GF-D8 (cell line): ENCODE measurements at regions not wholly inside any gene's neighbourhood (a gene's known extent, or its start where the extent isn't known, plus 50 kb on each side); places are given as distances from the start of the nearest gene placed in this dataset.
"Not testable (repeated sequence)": the region's sequence is repeated elsewhere in the genome, so short reads cannot be mapped to it uniquely, and the experiment has no call there.

Experiments used
- DNase-seq: peaks from one replicate; lab custom pipeline; 2025; lab: John Stamatoyannopoulos, UW

- no peak for DNase-seq
These were observed 106.4 kb downstream of the BRD1 start for GRCh38 chr22:49721211-49721763.

- no peak for DNase-seq
These were observed 107.3 kb downstream of the BRD1 start for GRCh38 chr22:49720279-49720959.

- DNase-seq = no peak
These were observed 108.6 kb downstream of the BRD1 start for GRCh38 chr22:49719046-49719445.

GRCh38 chr22:49718396-49718795 is 109.3 kb downstream of the BRD1 start:
- DNase-seq = no peak

GRCh38 chr22:49717322-49717919 is 110.3 kb downstream of the BRD1 start:
- DNase-seq = no peak

GRCh38 chr22:49716441-49716840 is 111.2 kb downstream of the BRD1 start:
- no peak for DNase-seq

GRCh38 chr22:49715450-49715849 is 112.2 kb downstream of the BRD1 start:
- no peak for DNase-seq

GRCh38 chr22:49713003-49713402 is 114.7 kb downstream of the BRD1 start:
- no peak for DNase-seq

- DNase-seq = no peak
These were observed 115.4 kb downstream of the BRD1 start for GRCh38 chr22:49712195-49712791.

- DNase-seq = no peak
These were observed 116.9 kb downstream of the BRD1 start for GRCh38 chr22:49710746-49711145.

- DNase-seq = no peak
These were observed 118.2 kb downstream of the BRD1 start for GRCh38 chr22:49709464-49709863.

GRCh38 chr22:49705972-49706352 is 121.7 kb downstream of the BRD1 start:
- DNase-seq = no peak

GRCh38 chr22:49705216-49705971 is 122.3 kb downstream of the BRD1 start:
- no peak for DNase-seq

- no peak for DNase-seq
These were observed 123.1 kb downstream of the BRD1 start for GRCh38 chr22:49704345-49705215.

- DNase-seq = no peak
These were observed 123.7 kb downstream of the BRD1 start for GRCh38 chr22:49703990-49704344.

- no peak for DNase-seq
These were observed 124.2 kb downstream of the BRD1 start for GRCh38 chr22:49703505-49703904.

- DNase-seq = no peak
These were observed 125.6 kb downstream of the BRD1 start for GRCh38 chr22:49702068-49702397.

- no peak for DNase-seq
These were observed 126.1 kb downstream of the BRD1 start for GRCh38 chr22:49701380-49702067.

GRCh38 chr22:49699928-49700498 is 127.7 kb downstream of the BRD1 start:
- no peak for DNase-seq

GRCh38 chr22:49699476-49699875 is 128.2 kb downstream of the BRD1 start:
- no peak for DNase-seq

GRCh38 chr22:49698616-49699015 is 129.1 kb downstream of the BRD1 start:
- not testable (repeated sequence) for DNase-seq
